KBM-7 (cell line): ENCODE measurements at regions not wholly inside any gene's neighbourhood (a gene's known extent, or its start where the extent isn't known, plus 50 kb on each side); places are given as distances from the start of the nearest gene placed in this dataset.
"Not testable (repeated sequence)": the region's sequence is repeated elsewhere in the genome, so short reads cannot be mapped to it uniquely, and the experiment has no call there.

ENCODE experiments used
- DNase-seq: peaks from one replicate; pipeline ENCODE4 v3.0.0-alpha.2; 2015
- in situ Hi-C: fragments of 300-500 bp; cut with MboI; formaldehyde crosslinking; loops from 2 replicates; pipeline ENCODE4 v1.14.3; 2020; ENCODE audit warnings: low sequenced_read_pairs, low pct_unique_long_range_greater_than_20kb, mixed read lengths

- DNase-seq, result no peak
- in situ Hi-C loops, result no loop called here
Observed at GRCh38 chr10:100659361-100660098, 85.9 kb upstream of the PAX2 start.

GRCh38 chr10:100660365-100660764 is 85.0 kb upstream of the PAX2 start:
- in situ Hi-C loops, result no loop called here
- DNase-seq, result no peak

GRCh38 chr10:100660945-100661344 is 84.4 kb upstream of the PAX2 start:
- in situ Hi-C loops, result no loop called here

GRCh38 chr10:100661520-100661919 is 83.9 kb upstream of the PAX2 start:
- no peak for DNase-seq
- in situ Hi-C loops, result no loop called here

More at GRCh38 chr10:100660945-100661344, 84.4 kb upstream of the PAX2 start:
- DNase-seq, result no peak

- in situ Hi-C loops, result no loop called here
- no peak for DNase-seq
Observed at GRCh38 chr10:100662067-100662466, 83.3 kb upstream of the PAX2 start.

GRCh38 chr10:100664316-100665149 is 80.8 kb upstream of the PAX2 start:
- in situ Hi-C loops, result no loop called here
- DNase-seq, result no peak

GRCh38 chr10:100666634-100667033 is 78.7 kb upstream of the PAX2 start:
- in situ Hi-C loops, DNase-seq: not testable (repeated sequence)

GRCh38 chr10:100669616-100670015 is 75.8 kb upstream of the PAX2 start:
- DNase-seq, result no peak
- in situ Hi-C loops, result no loop called here

GRCh38 chr10:100670368-100670767 is 75.0 kb upstream of the PAX2 start:
- in situ Hi-C loops, result no loop called here
- no peak for DNase-seq

- in situ Hi-C loops, result no loop called here
Observed at GRCh38 chr10:100670828-100671479, 74.4 kb upstream of the PAX2 start.

GRCh38 chr10:100672199-100672598 is 73.2 kb upstream of the PAX2 start:
- DNase-seq, result no peak
- in situ Hi-C loops, result no loop called here

More at GRCh38 chr10:100670828-100671479, 74.4 kb upstream of the PAX2 start:
- peak; percentile 33 for DNase-seq

GRCh38 chr10:100677290-100677945 is 68.0 kb upstream of the PAX2 start:
- DNase-seq, result no peak
- in situ Hi-C loops, result no loop called here

GRCh38 chr10:100679327-100679726 is 66.1 kb upstream of the PAX2 start:
- in situ Hi-C loops, result no loop called here
- no peak for DNase-seq

GRCh38 chr10:100683004-100683403 is 62.4 kb upstream of the PAX2 start:
- in situ Hi-C loops, result no loop called here
- DNase-seq, result no peak

- DNase-seq, result no peak
- in situ Hi-C loops, result no loop called here
Observed at GRCh38 chr10:100683545-100684300, 61.7 kb upstream of the PAX2 start.

GRCh38 chr10:100684688-100685235 is 60.6 kb upstream of the PAX2 start:
- in situ Hi-C loops, result no loop called here
- DNase-seq, result no peak

- in situ Hi-C loops, result no loop called here
- no peak for DNase-seq
Observed at GRCh38 chr10:100685331-100685730, 60.1 kb upstream of the PAX2 start.

- no peak for DNase-seq
Observed at GRCh38 chr10:100687143-100688003, 58.0 kb upstream of the PAX2 start.

More at GRCh38 chr10:100687143-100688003, 58.0 kb upstream of the PAX2 start:
- in situ Hi-C loops, result no loop called here
